Gastroesophageal sphincter (tissue), 4 donors: ENCODE measurements at regions not wholly inside any gene's neighbourhood (a gene's known extent, or its start where the extent isn't known, plus 50 kb on each side); places are given as distances from the start of the nearest gene placed in this dataset.

Experiments used
- ATAC-seq: fragments of 150-250 bp; one replicate; pipeline ENCODE4 v1.9.1; 2016; ENCODE audit warnings: mild to moderate bottlenecking, moderate library complexity
- H3K27ac ChIP-seq, 4 donors: fragments of 200-600 bp; sonication (generic) in 3 of 4; 1 replicate in 3 of 4; 2 replicates in 1 of 4; pipeline ENCODE4 v1.5.1; 2016 to 2019
- H3K27me3 ChIP-seq: fragments of 200-600 bp; sonication (generic); one replicate; pipeline ENCODE4 v1.5.1; 2019
- H3K36me3 ChIP-seq, 2 donors: fragments of 200-600 bp; sonication (generic); one replicate each; pipeline ENCODE4 v1.5.1; 2019; ENCODE audit warnings: control low read depth in 1 of 2
- H3K4me1 ChIP-seq, 3 donors: fragments of 200-600 bp; sonication (generic); 1 replicate in 2 of 3; 2 replicates in 1 of 3; pipeline ENCODE4 v1.5.1; 2016 to 2019; ENCODE audit warnings: control low read depth in 2 of 3
- H3K4me3 ChIP-seq, 2 donors: fragments of 200-600 bp; sonication (generic); one replicate each; pipeline ENCODE4 v1.5.1; 2019; ENCODE audit warnings: mild to moderate bottlenecking in 1 of 2, moderate library complexity in 1 of 2
- H3K9me3 ChIP-seq, 3 donors: fragments of 200-600 bp; sonication (generic); one replicate each; pipeline ENCODE4 v1.5.1; 2017 to 2019; ENCODE audit warnings: control low read depth in 2 of 3
- CTCF ChIP-seq, 4 experiments: fragments of 200-600 bp in 2 of 4; fragments of 450-650 bp in 2 of 4; sonication (generic) in 1 of 4; IDR thresholded peaks; one replicate each; pipeline ENCODE4 v1.5.1; 2017 to 2019; ENCODE audit warnings: antibody characterized with exemption in 4 of 4, mild to moderate bottlenecking in 2 of 4, moderate library complexity in 2 of 4
- EP300 ChIP-seq: sonication (generic); formaldehyde crosslinking; IDR thresholded peaks from one replicate; pipeline ENCODE4 v1.6.1; 2017; ENCODE audit warnings: antibody characterized with exemption, mild to moderate bottlenecking
- POLR2A ChIP-seq, 2 donors: fragments of 450-650 bp; IDR thresholded peaks; one replicate each; pipeline ENCODE4 v1.6.1; 2017; ENCODE audit warnings: antibody characterized with exemption in 2 of 2, mild to moderate bottlenecking in 2 of 2, moderate library complexity in 1 of 2
- POLR2AphosphoS5 ChIP-seq: sonication (generic); formaldehyde crosslinking; IDR thresholded peaks from one replicate; pipeline ENCODE4 v1.6.1; 2017; ENCODE audit warnings: antibody characterized with exemption
- WGBS, 2 donors: methylation state at CpG; one replicate each; pipeline ENCODE4 v1.1.5; 2018; ENCODE audit warnings: low coverage in 1 of 2; 5-methylcytosine and 5-hydroxymethylcytosine counted together

- 70 to 80% methylated on average over 13 to 22 of the region's 25 CpGs for WGBS, 2 donors
Observed at GRCh38 chr10:129394518-129395328, 72.3 kb upstream of the MGMT start.

GRCh38 chr10:129396021-129396722 lies 70.9 kb upstream of the MGMT start:
- H3K4me3 ChIP-seq, result no peak overlapping the region
- H3K27ac ChIP-seq, result no peak overlapping the region
- H3K27me3 ChIP-seq, result peaks cover 39% of the 10 kb centered on the region
- ATAC-seq, result no peak
- no peaks in the 10 kb centered on the region for H3K36me3 ChIP-seq
- H3K9me3 ChIP-seq, result no peaks in the 10 kb centered on the region
- 78 to 80% methylated on average over 20 to 22 of the region's 22 CpGs for WGBS, 2 donors
- no peak for TF ChIP-seq POLR2A (IDR thresholded peaks at IDR 0.05)
- TF ChIP-seq CTCF (IDR thresholded peaks at IDR 0.05), result no peak
- TF ChIP-seq EP300, result no peak
- no peak for TF ChIP-seq POLR2AphosphoS5
- peaks cover 0 to 20% (median 5%) of the 10 kb centered on the region in 3 donors for H3K4me1 ChIP-seq

More at GRCh38 chr10:129394518-129395328, 72.3 kb upstream of the MGMT start:
- Histone ChIP-seq H3K36me3 (no peaks in the 10 kb centered on the region), H3K4me1 (peaks cover 0 to 20% (median 5%) of the 10 kb centered on the region in 3 donors), H3K9me3 (no peaks in the 10 kb centered on the region), H3K27ac (no peak overlapping the region), H3K27me3 (peaks cover 45% of the 10 kb centered on the region), H3K4me3 (no peak overlapping the region)
- no peak for ATAC-seq
- TF ChIP-seq EP300, result no peak

DNA sequence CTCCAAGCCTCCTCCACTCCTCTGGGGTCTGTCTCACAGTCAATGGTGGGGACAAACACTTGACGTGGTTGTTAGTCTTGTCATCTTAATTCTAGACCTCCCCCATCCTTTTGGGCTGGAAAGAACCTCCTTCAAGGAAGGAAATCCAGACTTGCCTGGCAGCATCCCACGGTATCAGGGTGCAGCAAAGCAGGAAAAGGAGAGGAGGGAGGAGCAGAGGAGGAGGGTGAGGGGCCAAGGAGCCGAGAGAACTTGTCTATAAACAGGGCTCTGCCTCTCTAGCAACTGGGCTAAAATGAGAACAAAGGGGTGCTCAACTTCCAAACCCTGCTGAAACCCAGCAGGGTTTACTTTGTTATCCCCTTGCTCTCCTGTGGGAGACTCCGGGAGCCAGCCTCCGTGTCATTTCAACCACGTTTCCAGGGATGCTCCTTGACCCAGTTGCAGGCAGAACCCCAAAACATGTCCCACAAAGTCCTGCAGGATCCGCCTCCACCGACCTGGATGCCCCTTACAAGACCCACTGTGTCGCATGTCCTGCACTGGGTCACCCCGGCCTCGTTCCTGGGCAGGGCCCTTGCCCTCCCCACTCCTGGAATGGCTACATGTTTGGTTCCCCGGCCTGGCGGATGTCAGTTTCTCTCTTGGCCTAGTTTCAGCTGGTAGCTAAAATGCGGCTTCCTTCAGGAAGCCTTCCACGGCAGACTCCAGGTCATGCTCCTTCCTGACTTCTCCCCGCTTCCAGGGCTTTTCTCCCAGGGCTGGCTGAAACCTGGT lies 69.7 kb upstream of the MGMT start:
- no peak overlapping the region for H3K4me3 ChIP-seq
- ATAC-seq, result no peak
- H3K27ac ChIP-seq, result no peak overlapping the region
- H3K4me1 ChIP-seq, result peaks cover 0 to 20% (median 5%) of the 10 kb centered on the region in 3 donors
- WGBS, 2 donors, result 58 to 72% methylated on average over 9 to 10 of the region's 16 CpGs
- no peaks in the 10 kb centered on the region for H3K9me3 ChIP-seq
- no peak for TF ChIP-seq POLR2A (IDR thresholded peaks at IDR 0.05)
- peaks cover 27% of the 10 kb centered on the region for H3K27me3 ChIP-seq
- no peaks in the 10 kb centered on the region for H3K36me3 ChIP-seq

GRCh38 chr10:129398711-129399141 lies 68.3 kb upstream of the MGMT start:
- no peak overlapping the region for H3K27ac ChIP-seq
- 6 to 15% methylated on average over 2 of the region's 2 CpGs for WGBS, 2 donors
- no peak for TF ChIP-seq EP300
- no peak for TF ChIP-seq CTCF (IDR thresholded peaks at IDR 0.05)
- no peak for TF ChIP-seq POLR2AphosphoS5
- no peak for TF ChIP-seq POLR2A (IDR thresholded peaks at IDR 0.05)
- H3K36me3 ChIP-seq, result no peaks in the 10 kb centered on the region
- H3K9me3 ChIP-seq, result no peaks in the 10 kb centered on the region
- peaks cover 0 to 20% (median 5%) of the 10 kb centered on the region in 3 donors for H3K4me1 ChIP-seq
- no peak overlapping the region for H3K4me3 ChIP-seq
- H3K27me3 ChIP-seq, result peaks cover 15% of the 10 kb centered on the region
- no peak for ATAC-seq

GRCh38 chr10:129400426-129400825 lies 66.6 kb upstream of the MGMT start:
- WGBS, 2 donors, result 79 to 84% methylated on average over 2 to 4 of the region's 5 CpGs
- Histone ChIP-seq H3K36me3 (no peaks in the 10 kb centered on the region), H3K27ac (no peak overlapping the region), H3K4me1 (peaks cover 0 to 20% (median 5%) of the 10 kb centered on the region in 3 donors), H3K4me3 (no peak overlapping the region), H3K27me3 (peaks cover 4% of the 10 kb centered on the region), H3K9me3 (no peaks in the 10 kb centered on the region)
- no peak for ATAC-seq
- no peak for TF ChIP-seq POLR2AphosphoS5
- no peak for TF ChIP-seq POLR2A (IDR thresholded peaks at IDR 0.05)
- TF ChIP-seq CTCF (IDR thresholded peaks at IDR 0.05), result no peak
- TF ChIP-seq EP300, result no peak
